NCI-H128 (cell line): ENCODE measurements at regions not wholly inside any gene's neighbourhood (a gene's known extent, or its start where the extent isn't known, plus 50 kb on each side); places are given as distances from the start of the nearest gene placed in this dataset.

Source experiments
- DNase-seq: peaks from one replicate; lab custom pipeline; 2025; ENCODE audit not compliant: unreplicated experiment; lab: John Stamatoyannopoulos, UW

GRCh38 chr18:8458546-8459215 is 150.6 kb upstream of the RAB12 start:
- DNase-seq = no peak

GRCh38 chr18:8460748-8461147 is 148.5 kb upstream of the RAB12 start:
- no peak for DNase-seq

GRCh38 chr18:8461544-8461943 is 147.7 kb upstream of the RAB12 start:
- DNase-seq = no peak

GRCh38 chr18:8462651-8463185 is 146.5 kb upstream of the RAB12 start:
- no peak for DNase-seq

GRCh38 chr18:8463791-8464190 is 145.4 kb upstream of the RAB12 start:
- no peak for DNase-seq

GRCh38 chr18:8468191-8468590 is 141.0 kb upstream of the RAB12 start:
- no peak for DNase-seq

- no peak for DNase-seq
Measured at GRCh38 chr18:8468921-8469335, 140.3 kb upstream of the RAB12 start.

GRCh38 chr18:8469544-8470130 is 139.6 kb upstream of the RAB12 start:
- DNase-seq = no peak

- no peak for DNase-seq
Measured at GRCh38 chr18:8471372-8471771, 137.9 kb upstream of the RAB12 start.

- no peak for DNase-seq
Measured at GRCh38 chr18:8474661-8475060, 134.6 kb upstream of the RAB12 start.

- DNase-seq = no peak
Measured at GRCh38 chr18:8477615-8478014, 131.6 kb upstream of the RAB12 start.

- DNase-seq = no peak
Measured at GRCh38 chr18:8478166-8478967, 130.9 kb upstream of the RAB12 start.

GRCh38 chr18:8478968-8479370 is 130.3 kb upstream of the RAB12 start:
- DNase-seq = no peak

- no peak for DNase-seq
Measured at GRCh38 chr18:8479789-8480188, 129.4 kb upstream of the RAB12 start.

- no peak for DNase-seq
Measured at GRCh38 chr18:8480506-8481328, 128.5 kb upstream of the RAB12 start.

GRCh38 chr18:8484951-8485350 is 124.3 kb upstream of the RAB12 start:
- no peak for DNase-seq

- DNase-seq = no peak
Measured at GRCh38 chr18:8489761-8490160, 119.5 kb upstream of the RAB12 start.

- no peak for DNase-seq
Measured at GRCh38 chr18:8491516-8491915, 117.7 kb upstream of the RAB12 start.

GRCh38 chr18:8493141-8493540 is 116.1 kb upstream of the RAB12 start:
- no peak for DNase-seq

GRCh38 chr18:8496186-8496585 is 113.1 kb upstream of the RAB12 start:
- DNase-seq = no peak

- no peak for DNase-seq
Measured at GRCh38 chr18:8498905-8499304, 110.3 kb upstream of the RAB12 start.
